ENCODE measurements at regions not wholly inside any gene's neighbourhood (a gene's known extent, or its start where the extent isn't known, plus 50 kb on each side); places are given as distances from the start of the nearest gene placed in this dataset.

GRCh38 chr3:124131580-124131979 is 139.7 kb upstream of the ROPN1 start:
- no peak for TF ChIP-seq CTCF (IDR thresholded peaks at IDR 0.05; ENCODE audit: low read length)
- TF ChIP-seq EZH2 (IDR thresholded peaks at IDR 0.05; ENCODE audit: borderline replicate concordance, low read length) = no peak
